Liver (tissue), 8 donors: ENCODE measurements at regions not wholly inside any gene's neighbourhood (a gene's known extent, or its start where the extent isn't known, plus 50 kb on each side); places are given as distances from the start of the nearest gene placed in this dataset.
A peak's percentile ranks its signal among the peaks of the same experiment; 100 is the strongest.

Experiments used
- DNase-seq: peaks from one replicate; pipeline ENCODE4 v3.0.0-alpha.2; 2017; ENCODE audit warnings: low spot score
- H3K27ac ChIP-seq, 2 donors: one replicate each; pipeline ENCODE4 v1.7.0; 2013; ENCODE audit warnings: inconsistent platforms in 2 of 2, low read length in 2 of 2, control low read depth in 1 of 2, low read depth in 1 of 2, mild to moderate bottlenecking in 1 of 2
- H3K27me3 ChIP-seq, 4 donors: one replicate each; pipeline versions ENCODE4 v1.6.1 to v1.7.0; 2013; ENCODE audit warnings: low read length in 3 of 4, inconsistent platforms in 1 of 4, mild to moderate bottlenecking in 1 of 4, moderate library complexity in 1 of 4; ENCODE audit not compliant: control insufficient read depth in 4 of 4, insufficient read depth in 4 of 4
- H3K36me3 ChIP-seq, 4 donors: one replicate each; pipeline versions ENCODE4 v1.6.1 to v1.7.0; 2013; ENCODE audit warnings: low read length in 3 of 4, mild to moderate bottlenecking in 3 of 4, low read depth in 1 of 4, moderate library complexity in 1 of 4; ENCODE audit not compliant: control insufficient read depth in 4 of 4, insufficient read depth in 3 of 4
- H3K4me1 ChIP-seq, 4 donors: one replicate each; pipeline versions ENCODE4 v1.6.1 to v1.7.0; 2013; ENCODE audit warnings: low read length in 3 of 4, mild to moderate bottlenecking in 3 of 4, moderate library complexity in 1 of 4; ENCODE audit not compliant: control insufficient read depth in 4 of 4, insufficient read depth in 4 of 4
- H3K4me3 ChIP-seq, 3 donors: one replicate each; pipeline versions ENCODE4 v1.6.1 to v1.7.0; 2013; ENCODE audit warnings: low read length in 3 of 3, control low read depth in 1 of 3, low read depth in 1 of 3, mild to moderate bottlenecking in 1 of 3
- H3K9ac ChIP-seq, 2 donors: one replicate each; pipeline ENCODE4 v1.7.0; 2013; ENCODE audit warnings: low read length in 2 of 2, mild to moderate bottlenecking in 2 of 2, moderate library complexity in 2 of 2, control low read depth in 1 of 2, low read depth in 1 of 2
- H3K9me3 ChIP-seq, 4 donors: one replicate each; pipeline versions ENCODE4 v1.6.1 to v1.7.0; 2013; ENCODE audit warnings: low read length in 3 of 4; ENCODE audit not compliant: control insufficient read depth in 4 of 4
- EGR1 ChIP-seq, 2 donors: IDR thresholded peaks; 2 replicates each; pipeline ENCODE4 v1.6.1; 2016 to 2018; ENCODE audit warnings: antibody characterized with exemption in 2 of 2, low read depth in 2 of 2
- FOXA1 ChIP-seq: IDR thresholded peaks from 2 replicates; pipeline ENCODE4 v1.6.1; 2016; ENCODE audit warnings: antibody characterized with exemption
- FOXA2 ChIP-seq: IDR thresholded peaks from 2 replicates; pipeline ENCODE4 v1.6.1; 2016; ENCODE audit warnings: antibody characterized with exemption
- GABPA ChIP-seq, 2 donors: IDR thresholded peaks in 1 of 2; conservative IDR thresholded peaks in 1 of 2; 2 replicates each; pipeline ENCODE4 v1.6.1; 2016; ENCODE audit warnings: antibody characterized with exemption in 2 of 2, mild to moderate bottlenecking in 1 of 2, moderate library complexity in 1 of 2
- HNF4A ChIP-seq, 2 donors: conservative IDR thresholded peaks; 2 replicates each; pipeline ENCODE4 v1.6.1; 2016; ENCODE audit warnings: antibody characterized with exemption in 2 of 2, mild to moderate bottlenecking in 2 of 2
- HNF4G ChIP-seq: IDR thresholded peaks from 2 replicates; pipeline ENCODE4 v1.6.1; 2016; ENCODE audit warnings: antibody characterized with exemption
- JUND ChIP-seq, 2 donors: IDR thresholded peaks; 2 replicates each; pipeline ENCODE4 v1.6.1; 2016; ENCODE audit warnings: antibody characterized with exemption in 2 of 2
- NR2F2 ChIP-seq: IDR thresholded peaks from 2 replicates; pipeline ENCODE4 v1.6.1; 2016; ENCODE audit warnings: antibody characterized with exemption
- RAD21 ChIP-seq, 2 donors: IDR thresholded peaks; 2 replicates each; pipeline ENCODE4 v1.6.1; 2016; ENCODE audit warnings: antibody characterized with exemption in 2 of 2, mild to moderate bottlenecking in 2 of 2
- RXRA ChIP-seq, 2 donors: IDR thresholded peaks; 2 replicates each; pipeline ENCODE4 v1.6.1; 2017 to 2018; ENCODE audit warnings: antibody characterized with exemption in 2 of 2, mild to moderate bottlenecking in 1 of 2
- SP1 ChIP-seq: IDR thresholded peaks from 2 replicates; pipeline ENCODE4 v1.6.1; 2018; ENCODE audit warnings: antibody characterized with exemption, mild to moderate bottlenecking
- TAF1 ChIP-seq: conservative IDR thresholded peaks from 2 replicates; pipeline ENCODE4 v1.6.1; 2016; ENCODE audit warnings: antibody characterized with exemption, mild to moderate bottlenecking
- YY1 ChIP-seq: IDR thresholded peaks from 2 replicates; pipeline ENCODE4 v1.6.1; 2016; ENCODE audit warnings: antibody characterized with exemption, mild to moderate bottlenecking
- WGBS: extraction: QIAGEN DNeasy Blood & Tissue Kit; methylation state at CpG from one replicate; pipeline ENCODE4 v1.1.7; 2013; 5-methylcytosine and 5-hydroxymethylcytosine counted together
- TF ChIP-seq, protein P1 (sequence below): IDR thresholded peaks from 2 replicates; pipeline ENCODE4 v1.6.1; 2016; ENCODE audit warnings: antibody characterized with exemption
- TF ChIP-seq, protein P2 (sequence below): IDR thresholded peaks from 2 replicates; pipeline ENCODE4 v1.6.1; 2016; ENCODE audit warnings: antibody characterized with exemption, mild to moderate bottlenecking
- TF ChIP-seq, protein P3 (sequence below): IDR thresholded peaks from 2 replicates; pipeline ENCODE4 v1.6.1; 2016; ENCODE audit warnings: antibody characterized with exemption
- TF ChIP-seq, protein P4 (sequence below): fragments of 150-350 bp; IDR thresholded peaks from 2 replicates; pipeline ENCODE4 v1.5.1; 2017; ENCODE audit warnings: improper control_type of control experiment, low read depth, low read length; ENCODE audit not compliant: missing input control
- donor health status: healthy.
- donor health status: healthy.
- donor health status: healthy.
- donor health status: healthy.
- donor health status: healthy.

DNA sequence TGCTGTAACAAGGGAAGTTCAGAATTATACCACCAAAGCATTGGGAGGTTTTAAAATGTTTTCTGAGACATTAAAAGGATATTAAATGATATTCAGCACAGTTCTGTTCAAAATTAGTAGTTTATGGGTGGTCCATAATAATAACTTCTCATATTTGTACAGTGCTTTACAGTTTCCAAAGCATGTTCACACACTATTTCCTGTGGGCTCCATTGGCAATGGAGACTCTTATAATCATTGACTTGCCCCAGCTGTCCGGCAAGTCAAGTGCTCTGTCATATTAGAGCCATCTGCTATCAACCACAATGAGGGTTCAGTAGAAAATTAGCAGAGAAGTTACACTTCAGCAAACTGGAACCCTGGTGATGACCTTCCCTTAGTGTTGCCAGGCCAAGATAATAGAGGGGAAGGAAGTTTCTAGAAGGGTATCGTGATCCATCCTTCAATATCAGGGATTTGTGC lies 526.6 kb upstream of the CCDC196 start:
- Histone ChIP-seq H3K27me3 (peaks cover 0 to 2% (median 0%) of the 10 kb centered on the region in 4 donors), H3K4me1 (no peaks in the 10 kb centered on the region), H3K36me3 (no peaks in the 10 kb centered on the region), H3K27ac (no peak overlapping the region), H3K4me3 (no peak overlapping the region), H3K9ac (no peak overlapping the region), H3K9me3 (no peaks in the 10 kb centered on the region)
- 58% methylated on average over 2 of the region's 2 CpGs for WGBS
- no peak for DNase-seq
- TF ChIP-seq GABPA (IDR thresholded peaks at IDR 0.05 in 1 of 2, conservative IDR thresholded peaks at IDR 0.05 in 1 of 2) (no peak), HNF4G (no peak), RXRA (IDR thresholded peaks at IDR 0.05) (no peak), JUND (IDR thresholded peaks at IDR 0.05) (no peak), FOXA1 (no peak), YY1 (no peak)
- TF ChIP-seq, protein P1, sequence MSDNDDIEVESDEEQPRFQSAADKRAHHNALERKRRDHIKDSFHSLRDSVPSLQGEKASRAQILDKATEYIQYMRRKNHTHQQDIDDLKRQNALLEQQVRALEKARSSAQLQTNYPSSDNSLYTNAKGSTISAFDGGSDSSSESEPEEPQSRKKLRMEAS: no peak
- TF ChIP-seq, protein P2, sequence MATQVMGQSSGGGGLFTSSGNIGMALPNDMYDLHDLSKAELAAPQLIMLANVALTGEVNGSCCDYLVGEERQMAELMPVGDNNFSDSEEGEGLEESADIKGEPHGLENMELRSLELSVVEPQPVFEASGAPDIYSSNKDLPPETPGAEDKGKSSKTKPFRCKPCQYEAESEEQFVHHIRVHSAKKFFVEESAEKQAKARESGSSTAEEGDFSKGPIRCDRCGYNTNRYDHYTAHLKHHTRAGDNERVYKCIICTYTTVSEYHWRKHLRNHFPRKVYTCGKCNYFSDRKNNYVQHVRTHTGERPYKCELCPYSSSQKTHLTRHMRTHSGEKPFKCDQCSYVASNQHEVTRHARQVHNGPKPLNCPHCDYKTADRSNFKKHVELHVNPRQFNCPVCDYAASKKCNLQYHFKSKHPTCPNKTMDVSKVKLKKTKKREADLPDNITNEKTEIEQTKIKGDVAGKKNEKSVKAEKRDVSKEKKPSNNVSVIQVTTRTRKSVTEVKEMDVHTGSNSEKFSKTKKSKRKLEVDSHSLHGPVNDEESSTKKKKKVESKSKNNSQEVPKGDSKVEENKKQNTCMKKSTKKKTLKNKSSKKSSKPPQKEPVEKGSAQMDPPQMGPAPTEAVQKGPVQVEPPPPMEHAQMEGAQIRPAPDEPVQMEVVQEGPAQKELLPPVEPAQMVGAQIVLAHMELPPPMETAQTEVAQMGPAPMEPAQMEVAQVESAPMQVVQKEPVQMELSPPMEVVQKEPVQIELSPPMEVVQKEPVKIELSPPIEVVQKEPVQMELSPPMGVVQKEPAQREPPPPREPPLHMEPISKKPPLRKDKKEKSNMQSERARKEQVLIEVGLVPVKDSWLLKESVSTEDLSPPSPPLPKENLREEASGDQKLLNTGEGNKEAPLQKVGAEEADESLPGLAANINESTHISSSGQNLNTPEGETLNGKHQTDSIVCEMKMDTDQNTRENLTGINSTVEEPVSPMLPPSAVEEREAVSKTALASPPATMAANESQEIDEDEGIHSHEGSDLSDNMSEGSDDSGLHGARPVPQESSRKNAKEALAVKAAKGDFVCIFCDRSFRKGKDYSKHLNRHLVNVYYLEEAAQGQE: no peak
- TF ChIP-seq, protein P3, sequence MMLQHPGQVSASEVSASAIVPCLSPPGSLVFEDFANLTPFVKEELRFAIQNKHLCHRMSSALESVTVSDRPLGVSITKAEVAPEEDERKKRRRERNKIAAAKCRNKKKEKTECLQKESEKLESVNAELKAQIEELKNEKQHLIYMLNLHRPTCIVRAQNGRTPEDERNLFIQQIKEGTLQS: no peak

DNA sequence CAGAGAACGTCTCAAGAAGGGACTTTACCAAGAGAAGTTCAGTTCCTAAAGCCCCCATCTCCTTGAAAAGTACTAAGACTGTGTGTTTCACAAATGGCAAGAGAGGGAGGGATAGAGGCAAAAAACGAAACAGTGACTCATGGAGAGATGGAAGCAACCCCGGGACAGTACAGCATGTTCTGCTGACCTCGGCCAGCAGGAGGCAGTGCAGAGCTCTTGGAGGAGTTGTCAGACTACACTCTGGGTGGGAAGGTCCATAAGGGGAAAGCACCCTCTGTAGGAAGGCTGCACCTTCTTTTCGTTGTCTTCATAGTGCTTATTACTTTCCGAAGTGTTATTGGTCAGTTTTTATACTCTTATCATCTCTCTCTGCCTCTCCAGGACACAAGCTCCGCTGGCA lies 525.2 kb upstream of the CCDC196 start:
- Histone ChIP-seq H3K9ac (no peak overlapping the region), H3K4me3 (no peak overlapping the region), H3K36me3 (no peaks in the 10 kb centered on the region), H3K27ac (no peak overlapping the region), H3K4me1 (no peaks in the 10 kb centered on the region), H3K27me3 (peaks cover 0 to 2% (median 0%) of the 10 kb centered on the region in 4 donors), H3K9me3 (no peaks in the 10 kb centered on the region)
- TF ChIP-seq FOXA2 (no peak), RAD21 (IDR thresholded peaks at IDR 0.05) (peak; percentile 31 to 53), YY1 (no peak), SP1 (no peak), NR2F2 (no peak), HNF4G (no peak), HNF4A (conservative IDR thresholded peaks at IDR 0.05) (no peak), EGR1 (IDR thresholded peaks at IDR 0.05; ENCODE audit: low read depth in 2 of 2) (no peak), GABPA (IDR thresholded peaks at IDR 0.05 in 1 of 2, conservative IDR thresholded peaks at IDR 0.05 in 1 of 2) (no peak), TAF1 (no peak), FOXA1 (no peak), JUND (IDR thresholded peaks at IDR 0.05) (no peak)
- TF ChIP-seq, protein P4, sequence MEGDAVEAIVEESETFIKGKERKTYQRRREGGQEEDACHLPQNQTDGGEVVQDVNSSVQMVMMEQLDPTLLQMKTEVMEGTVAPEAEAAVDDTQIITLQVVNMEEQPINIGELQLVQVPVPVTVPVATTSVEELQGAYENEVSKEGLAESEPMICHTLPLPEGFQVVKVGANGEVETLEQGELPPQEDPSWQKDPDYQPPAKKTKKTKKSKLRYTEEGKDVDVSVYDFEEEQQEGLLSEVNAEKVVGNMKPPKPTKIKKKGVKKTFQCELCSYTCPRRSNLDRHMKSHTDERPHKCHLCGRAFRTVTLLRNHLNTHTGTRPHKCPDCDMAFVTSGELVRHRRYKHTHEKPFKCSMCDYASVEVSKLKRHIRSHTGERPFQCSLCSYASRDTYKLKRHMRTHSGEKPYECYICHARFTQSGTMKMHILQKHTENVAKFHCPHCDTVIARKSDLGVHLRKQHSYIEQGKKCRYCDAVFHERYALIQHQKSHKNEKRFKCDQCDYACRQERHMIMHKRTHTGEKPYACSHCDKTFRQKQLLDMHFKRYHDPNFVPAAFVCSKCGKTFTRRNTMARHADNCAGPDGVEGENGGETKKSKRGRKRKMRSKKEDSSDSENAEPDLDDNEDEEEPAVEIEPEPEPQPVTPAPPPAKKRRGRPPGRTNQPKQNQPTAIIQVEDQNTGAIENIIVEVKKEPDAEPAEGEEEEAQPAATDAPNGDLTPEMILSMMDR: peak; percentile 39
- TF ChIP-seq, protein P2: no peak
- TF ChIP-seq, protein P3: no peak
- peak; percentile 46 for DNase-seq
- 36% methylated on average over 7 of the region's 7 CpGs for WGBS
